OCI-LY7 (cell line): ENCODE measurements at regions not wholly inside any gene's neighbourhood (a gene's known extent, or its start where the extent isn't known, plus 50 kb on each side); places are given as distances from the start of the nearest gene placed in this dataset.

Experiments used
- BruUV-seq: library from RNA; stranded (reverse); fragments of 400-500 nt; replicated peaks from 2 replicates; lab custom pipeline; 2021; lab: Mats Ljungman, UMichigan
- CTCF ChIA-PET: fragments of 300-600 bp; sonication (Branson Sonifier 250); formaldehyde crosslinking; loops from one replicate; lab custom pipeline; 2022; ENCODE audit warnings: antibody characterized with exemption; ENCODE audit not compliant: unreplicated experiment; lab: Charles Lee
- POLR2A ChIA-PET: fragments of 300-600 bp; sonication (Branson Sonifier 250); formaldehyde crosslinking; loops from one replicate; lab custom pipeline; 2022; ENCODE audit warnings: antibody characterized with exemption; lab: Charles Lee
- DNase-seq: peaks from one replicate; pipeline ENCODE4 v3.0.0-alpha.2; 2015; ENCODE audit warnings: low spot score
- H2AFZ ChIP-seq: fragments of 200-600 bp; sonication (generic), shearing (Covaris generic); 2 replicates; pipeline ENCODE4 v1.6.1; 2014; ENCODE audit warnings: mild to moderate bottlenecking, antibody characterized with exemption, low read length, moderate library complexity
- H3K27ac ChIP-seq: fragments of 200-600 bp; sonication (generic); 2 replicates; pipeline ENCODE4 v1.5.1; 2014; ENCODE audit warnings: mixed run types, low read depth, mild to moderate bottlenecking, moderate library complexity, low read length, inconsistent platforms; ENCODE audit not compliant: poor library complexity, severe bottlenecking
- H3K36me3 ChIP-seq: fragments of 200-600 bp; sonication (generic); 2 replicates; pipeline ENCODE4 v1.6.1; 2014; ENCODE audit warnings: mild to moderate bottlenecking, antibody characterized with exemption, low read length, moderate library complexity, mixed read lengths; ENCODE audit not compliant: insufficient read depth
- H3K4me1 ChIP-seq: fragments of 200-600 bp; sonication (generic); 2 replicates; pipeline ENCODE4 v1.5.1; 2014; ENCODE audit warnings: mild to moderate bottlenecking, low read length; ENCODE audit not compliant: insufficient read depth, poor library complexity, severe bottlenecking
- H3K4me2 ChIP-seq: fragments of 200-600 bp; sonication (generic); 2 replicates; pipeline ENCODE4 v1.6.1; 2014; ENCODE audit warnings: mild to moderate bottlenecking, low read length
- H3K4me3 ChIP-seq: fragments of 200-600 bp; sonication (generic); 2 replicates; pipeline ENCODE4 v1.5.1; 2014; ENCODE audit warnings: mild to moderate bottlenecking, low read depth, low read length; ENCODE audit not compliant: poor library complexity, severe bottlenecking
- H3K79me2 ChIP-seq: fragments of 200-600 bp; sonication (generic); 2 replicates; pipeline ENCODE4 v1.6.1; 2016; ENCODE audit warnings: low read depth, mild to moderate bottlenecking, low read length, moderate library complexity, mixed read lengths; ENCODE audit not compliant: insufficient read depth
- H3K9me2 ChIP-seq: fragments of 200-600 bp; sonication (generic); 2 replicates; pipeline ENCODE4 v1.6.1; 2016; ENCODE audit warnings: mild to moderate bottlenecking, low read length, mixed read lengths; ENCODE audit not compliant: insufficient read depth
- H3K9me3 ChIP-seq: fragments of 200-600 bp; sonication (generic); 2 replicates; pipeline ENCODE4 v1.6.1; 2014; ENCODE audit warnings: mild to moderate bottlenecking, mixed run types, low read length, mixed read lengths
- H4K20me1 ChIP-seq: fragments of 200-600 bp; sonication (generic); 2 replicates; pipeline ENCODE4 v1.6.1; 2014; ENCODE audit warnings: mild to moderate bottlenecking, antibody characterized with exemption, low read length, moderate library complexity, mixed read lengths; ENCODE audit not compliant: insufficient read depth
- EZH2phosphoT487 ChIP-seq: fragments of 200-600 bp; sonication (generic); IDR thresholded peaks from 2 replicates; pipeline ENCODE4 v1.6.1; 2018; ENCODE audit warnings: low read depth, borderline replicate concordance, mild to moderate bottlenecking, mixed run types, antibody characterized with exemption, low read length, moderate library complexity, mixed read lengths
- intact Hi-C: fragments of 100-400 bp; cut with micrococcal nuclease; formaldehyde crosslinking; loops from one replicate; pipeline ENCODE4 v1.10.0; 2022; ENCODE audit not compliant: unreplicated experiment
- TF ChIP-seq, protein P1 (sequence below): fragments of 200-600 bp; sonication (generic); conservative IDR thresholded peaks from 2 replicates; pipeline ENCODE4 v1.5.1; 2014; ENCODE audit warnings: mild to moderate bottlenecking, antibody characterized with exemption, low read length, moderate library complexity, mixed read lengths

DNA sequence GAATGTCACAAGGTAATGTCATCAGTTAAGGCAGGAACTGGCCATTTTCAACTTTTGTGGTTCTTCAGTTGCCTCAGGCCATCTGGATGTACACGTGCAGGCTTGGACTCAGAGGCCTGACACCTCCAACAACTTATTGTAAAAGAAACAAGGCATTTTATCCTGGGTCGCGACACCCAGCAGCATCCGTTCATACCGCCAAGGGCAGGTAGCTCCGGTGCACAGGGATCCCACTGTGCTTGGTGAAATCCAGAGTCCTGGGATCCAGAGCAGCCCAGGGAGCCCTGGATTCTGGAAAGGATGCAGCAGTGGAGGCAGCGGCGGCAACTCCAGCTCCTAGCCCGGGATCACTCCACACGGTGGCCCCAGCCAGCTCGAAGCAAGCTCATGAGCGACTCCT, 380.9 kb upstream of the STXBP6 start:
- no peak overlapping the region for H3K4me2 ChIP-seq
- H4K20me1 ChIP-seq = no peaks in the 10 kb centered on the region
- BruUV-seq = no TSS peak
- no peak overlapping the region for H2AFZ ChIP-seq
- ChIA-PET CTCF (no interaction called here), POLR2A (no interaction called here)
- H3K79me2 ChIP-seq = no peaks in the 10 kb centered on the region
- TF ChIP-seq, protein P1, sequence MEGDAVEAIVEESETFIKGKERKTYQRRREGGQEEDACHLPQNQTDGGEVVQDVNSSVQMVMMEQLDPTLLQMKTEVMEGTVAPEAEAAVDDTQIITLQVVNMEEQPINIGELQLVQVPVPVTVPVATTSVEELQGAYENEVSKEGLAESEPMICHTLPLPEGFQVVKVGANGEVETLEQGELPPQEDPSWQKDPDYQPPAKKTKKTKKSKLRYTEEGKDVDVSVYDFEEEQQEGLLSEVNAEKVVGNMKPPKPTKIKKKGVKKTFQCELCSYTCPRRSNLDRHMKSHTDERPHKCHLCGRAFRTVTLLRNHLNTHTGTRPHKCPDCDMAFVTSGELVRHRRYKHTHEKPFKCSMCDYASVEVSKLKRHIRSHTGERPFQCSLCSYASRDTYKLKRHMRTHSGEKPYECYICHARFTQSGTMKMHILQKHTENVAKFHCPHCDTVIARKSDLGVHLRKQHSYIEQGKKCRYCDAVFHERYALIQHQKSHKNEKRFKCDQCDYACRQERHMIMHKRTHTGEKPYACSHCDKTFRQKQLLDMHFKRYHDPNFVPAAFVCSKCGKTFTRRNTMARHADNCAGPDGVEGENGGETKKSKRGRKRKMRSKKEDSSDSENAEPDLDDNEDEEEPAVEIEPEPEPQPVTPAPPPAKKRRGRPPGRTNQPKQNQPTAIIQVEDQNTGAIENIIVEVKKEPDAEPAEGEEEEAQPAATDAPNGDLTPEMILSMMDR = no peak
- no peak for TF ChIP-seq EZH2phosphoT487
- H3K4me3 ChIP-seq = no peak overlapping the region
- no peaks in the 10 kb centered on the region for H3K9me2 ChIP-seq
- intact Hi-C loops = no loop called here
- H3K4me1 ChIP-seq = no peaks in the 10 kb centered on the region
- H3K36me3 ChIP-seq = no peaks in the 10 kb centered on the region
- no peaks in the 10 kb centered on the region for H3K9me3 ChIP-seq
- no peak overlapping the region for H3K27ac ChIP-seq
- no peak for DNase-seq

GRCh38 chr14:25412998-25413397, 363.1 kb upstream of the STXBP6 start:
- H2AFZ ChIP-seq = no peak overlapping the region
- H3K4me1 ChIP-seq = no peaks in the 10 kb centered on the region
- TF ChIP-seq, protein P1 = no peak
- TF ChIP-seq EZH2phosphoT487 = no peak
- no peak overlapping the region for H3K27ac ChIP-seq
- H3K79me2 ChIP-seq = no peaks in the 10 kb centered on the region
- BruUV-seq = no TSS peak
- POLR2A ChIA-PET = no interaction called here
- H3K9me3 ChIP-seq = no peaks in the 10 kb centered on the region
- intact Hi-C loops = no loop called here
- H3K9me2 ChIP-seq = no peaks in the 10 kb centered on the region
- CTCF ChIA-PET = no interaction called here
- H3K36me3 ChIP-seq = no peaks in the 10 kb centered on the region
- no peak for DNase-seq
- no peak overlapping the region for H3K4me3 ChIP-seq
- no peak overlapping the region for H3K4me2 ChIP-seq
- H4K20me1 ChIP-seq = no peaks in the 10 kb centered on the region

- Histone ChIP-seq H2AFZ (no peak overlapping the region), H3K4me3 (no peak overlapping the region), H3K4me1 (no peaks in the 10 kb centered on the region), H3K4me2 (no peak overlapping the region), H3K9me2 (no peaks in the 10 kb centered on the region), H3K27ac (no peak overlapping the region), H4K20me1 (no peaks in the 10 kb centered on the region), H3K9me3 (no peaks in the 10 kb centered on the region), H3K36me3 (no peaks in the 10 kb centered on the region), H3K79me2 (no peaks in the 10 kb centered on the region)
- ChIA-PET CTCF (no interaction called here), POLR2A (no interaction called here)
- intact Hi-C loops = no loop called here
- TF ChIP-seq, protein P1 = peak; percentile 80
- TF ChIP-seq EZH2phosphoT487 = no peak
- no TSS peak for BruUV-seq
- DNase-seq = peak; percentile 18
Observed at GRCh38 chr14:25411781-25412757, 362.1 kb upstream of the STXBP6 start.
